ENCODE measurements at regions not wholly inside any gene's neighbourhood (a gene's known extent, or its start where the extent isn't known, plus 50 kb on each side); places are given as distances from the start of the nearest gene placed in this dataset.

DNA sequence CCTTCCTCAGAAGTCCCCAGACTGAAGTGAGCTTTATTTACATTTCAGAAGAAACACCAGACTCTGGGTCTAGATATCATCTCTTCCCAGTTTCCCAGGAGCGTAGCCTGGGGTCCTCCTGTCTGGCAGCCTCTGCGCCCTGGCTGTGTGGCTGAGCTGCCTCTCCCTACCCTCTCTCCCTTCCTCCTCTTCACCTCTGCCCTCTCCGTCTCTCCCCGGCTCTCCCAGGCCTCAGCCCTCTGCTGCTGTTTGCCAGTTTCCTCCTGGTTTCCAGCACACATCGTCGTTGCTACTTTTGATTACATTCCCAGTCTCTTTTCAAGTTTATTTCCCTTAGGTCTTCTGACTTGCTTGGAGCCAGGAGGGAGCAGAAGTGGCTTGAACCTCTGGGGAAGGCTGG, 91.1 kb upstream of the DISP3 start:
- no peaks in the 10 kb centered on the region for H3K36me3 ChIP-seq (ENCODE audit: insufficient read depth in 1 of 2, low read depth in 1 of 2)
- TF ChIP-seq, protein P1, sequence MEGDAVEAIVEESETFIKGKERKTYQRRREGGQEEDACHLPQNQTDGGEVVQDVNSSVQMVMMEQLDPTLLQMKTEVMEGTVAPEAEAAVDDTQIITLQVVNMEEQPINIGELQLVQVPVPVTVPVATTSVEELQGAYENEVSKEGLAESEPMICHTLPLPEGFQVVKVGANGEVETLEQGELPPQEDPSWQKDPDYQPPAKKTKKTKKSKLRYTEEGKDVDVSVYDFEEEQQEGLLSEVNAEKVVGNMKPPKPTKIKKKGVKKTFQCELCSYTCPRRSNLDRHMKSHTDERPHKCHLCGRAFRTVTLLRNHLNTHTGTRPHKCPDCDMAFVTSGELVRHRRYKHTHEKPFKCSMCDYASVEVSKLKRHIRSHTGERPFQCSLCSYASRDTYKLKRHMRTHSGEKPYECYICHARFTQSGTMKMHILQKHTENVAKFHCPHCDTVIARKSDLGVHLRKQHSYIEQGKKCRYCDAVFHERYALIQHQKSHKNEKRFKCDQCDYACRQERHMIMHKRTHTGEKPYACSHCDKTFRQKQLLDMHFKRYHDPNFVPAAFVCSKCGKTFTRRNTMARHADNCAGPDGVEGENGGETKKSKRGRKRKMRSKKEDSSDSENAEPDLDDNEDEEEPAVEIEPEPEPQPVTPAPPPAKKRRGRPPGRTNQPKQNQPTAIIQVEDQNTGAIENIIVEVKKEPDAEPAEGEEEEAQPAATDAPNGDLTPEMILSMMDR (IDR thresholded peaks at IDR 0.05) = no peak
- H3K4me1 ChIP-seq = no peaks in the 10 kb centered on the region
- 12 to 18% (median 15%) methylated on average over 6 of the region's 6 CpGs for WGBS, 3 donors
- peaks cover 0 to 58% (median 10%) of the 10 kb centered on the region in 3 donors for H3K27me3 ChIP-seq (ENCODE audit: insufficient read depth in 3 of 3, low read length in 2 of 3)
- no peak overlapping the region for H3K27ac ChIP-seq
- no peak for DNase-seq
- intact Hi-C loops (cut with DNase I) = no loop called here
- H3K4me3 ChIP-seq = no peak overlapping the region
- no peaks in the 10 kb centered on the region for H3K9me3 ChIP-seq
- ATAC-seq = no peak

DNA sequence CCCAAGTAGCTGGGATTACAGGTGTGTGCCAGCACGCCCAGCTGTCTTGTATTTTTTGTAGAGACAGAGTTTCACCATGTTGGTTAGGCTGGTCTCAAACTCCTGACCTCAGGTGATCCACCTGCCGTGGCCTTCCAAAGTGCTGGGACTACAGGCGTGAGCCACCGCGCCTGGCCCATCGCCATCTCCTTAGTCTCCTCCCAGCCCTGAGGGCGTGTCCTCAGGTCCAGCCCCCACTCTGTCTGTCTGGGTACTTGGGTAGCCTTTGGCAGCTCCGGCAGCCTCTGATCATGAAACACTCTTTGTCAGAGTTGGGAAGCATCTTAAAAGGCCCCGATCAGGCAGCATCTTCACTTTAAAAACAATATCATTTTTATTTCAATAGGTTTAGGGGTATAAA, 90.3 kb upstream of the DISP3 start:
- H3K27me3 ChIP-seq (ENCODE audit: insufficient read depth in 3 of 3, low read length in 2 of 3) = peaks cover 0 to 56% (median 12%) of the 10 kb centered on the region in 3 donors
- DNase-seq (no peak), ATAC-seq (no peak)
- no peaks in the 10 kb centered on the region for H3K9me3 ChIP-seq
- H3K27ac ChIP-seq = no peak overlapping the region
- WGBS, 3 donors = 50 to 63% (median 51%) methylated on average over 9 of the region's 9 CpGs
- TF ChIP-seq, protein P1 (IDR thresholded peaks at IDR 0.05) = no peak
- H3K36me3 ChIP-seq (ENCODE audit: insufficient read depth in 1 of 2, low read depth in 1 of 2) = no peaks in the 10 kb centered on the region
- H3K4me1 ChIP-seq = no peaks in the 10 kb centered on the region
- intact Hi-C loops (cut with DNase I) = no loop called here
- no peak overlapping the region for H3K4me3 ChIP-seq

DNA sequence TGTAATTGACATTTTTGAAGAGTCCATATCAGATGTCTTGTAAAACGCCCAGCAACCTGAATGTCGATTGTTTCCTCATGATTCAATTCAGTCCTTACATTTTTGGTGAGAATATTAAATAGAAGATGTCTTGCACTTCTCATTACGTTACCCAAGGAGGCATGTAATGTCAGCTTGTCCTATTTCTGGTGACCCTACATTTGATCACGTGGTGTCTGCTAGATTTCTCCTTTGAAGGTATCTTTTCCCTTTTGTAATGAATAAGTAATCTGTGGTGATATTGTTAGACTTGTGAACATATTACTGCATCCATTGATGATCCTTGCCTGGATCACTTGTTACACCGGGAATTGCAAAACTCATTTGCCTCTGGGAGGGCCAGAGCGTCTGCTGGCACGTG, 87.6 kb upstream of the DISP3 start:
- 68 to 69% (median 68%) methylated on average over 7 of the region's 7 CpGs for WGBS, 3 donors
- ATAC-seq (no peak), DNase-seq (no peak)
- no peak overlapping the region for H3K4me3 ChIP-seq
- H3K27ac ChIP-seq = no peak overlapping the region
- H3K36me3 ChIP-seq (ENCODE audit: insufficient read depth in 1 of 2, low read depth in 1 of 2) = no peaks in the 10 kb centered on the region
- H3K4me1 ChIP-seq = no peaks in the 10 kb centered on the region
- TF ChIP-seq, protein P1 (IDR thresholded peaks at IDR 0.05) = no peak
- peaks cover 0 to 59% (median 9%) of the 10 kb centered on the region in 3 donors for H3K27me3 ChIP-seq (ENCODE audit: insufficient read depth in 3 of 3, low read length in 2 of 3)
- intact Hi-C loops (cut with DNase I) = no loop called here
- no peaks in the 10 kb centered on the region for H3K9me3 ChIP-seq

DNA sequence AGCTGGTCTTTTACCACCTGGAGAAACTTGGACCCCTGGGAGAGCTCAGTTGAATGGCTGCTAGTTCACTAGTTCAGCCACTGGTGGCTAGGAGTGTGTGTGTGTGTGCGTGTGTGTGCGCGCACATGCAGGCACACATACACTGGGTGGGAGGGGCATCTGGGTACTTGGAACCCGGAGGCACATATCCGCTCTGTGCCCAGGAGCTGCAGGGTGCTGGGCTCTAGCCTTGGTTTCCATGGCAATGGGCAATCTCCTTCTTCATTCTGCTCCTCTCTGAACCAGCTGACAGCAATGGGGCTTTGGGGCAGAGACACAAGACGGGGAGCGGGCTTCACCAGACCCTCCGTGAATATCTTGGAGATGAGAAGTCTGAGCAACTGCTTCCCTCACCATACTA, 87.1 kb upstream of the DISP3 start:
- TF ChIP-seq, protein P1 (IDR thresholded peaks at IDR 0.05) = no peak
- Histone ChIP-seq H3K9me3 (no peaks in the 10 kb centered on the region), H3K27ac (no peak overlapping the region), H3K36me3 (ENCODE audit: insufficient read depth in 1 of 2, low read depth in 1 of 2) (no peaks in the 10 kb centered on the region), H3K4me3 (no peak overlapping the region), H3K27me3 (ENCODE audit: insufficient read depth in 3 of 3, low read length in 2 of 3) (peaks cover 0 to 59% (median 9%) of the 10 kb centered on the region in 3 donors), H3K4me1 (no peaks in the 10 kb centered on the region)
- no peak for DNase-seq
- 78 to 81% (median 79%) methylated on average over 8 of the region's 8 CpGs for WGBS, 3 donors
- intact Hi-C loops (cut with DNase I) = no loop called here
- no peak for ATAC-seq

DNA sequence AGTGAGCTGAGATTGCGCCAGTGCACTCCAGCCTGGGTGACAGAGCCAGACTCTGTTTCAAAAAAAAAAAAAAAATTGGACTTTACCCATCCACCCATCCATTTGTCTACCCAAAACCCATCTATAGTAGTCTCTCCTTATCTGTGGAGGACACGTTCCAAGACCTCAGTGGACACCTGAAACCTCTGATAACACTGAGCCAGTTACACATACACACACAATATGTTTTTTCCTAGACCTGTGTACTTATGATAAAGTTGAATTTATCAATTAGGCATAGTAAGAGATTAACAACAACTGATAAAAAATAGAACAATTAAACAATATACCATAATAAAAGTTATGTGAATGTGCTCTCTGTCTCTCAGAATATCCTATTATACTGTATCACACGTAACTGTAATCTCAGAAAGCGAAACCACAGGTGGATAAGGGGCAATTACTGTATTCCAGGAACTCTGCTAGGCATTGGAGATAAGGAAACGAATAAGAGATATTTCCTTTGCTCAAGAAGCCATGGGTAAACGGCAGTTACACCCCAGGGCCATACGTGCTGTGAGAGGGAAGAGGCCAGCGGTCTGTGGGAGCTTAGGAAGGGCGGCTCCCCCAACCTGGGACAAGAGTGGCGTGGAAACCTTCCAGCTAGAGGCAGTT, 84.2 kb upstream of the DISP3 start:
- no peak for DNase-seq
- intact Hi-C loops (cut with DNase I) = no loop called here
- Histone ChIP-seq H3K4me3 (no peak overlapping the region), H3K36me3 (ENCODE audit: insufficient read depth in 1 of 2, low read depth in 1 of 2) (no peaks in the 10 kb centered on the region), H3K27me3 (ENCODE audit: insufficient read depth in 3 of 3, low read length in 2 of 3) (peaks cover 0 to 61% (median 5%) of the 10 kb centered on the region in 3 donors), H3K4me1 (no peaks in the 10 kb centered on the region), H3K27ac (no peak overlapping the region), H3K9me3 (no peaks in the 10 kb centered on the region)
- 57 to 61% (median 57%) methylated on average over 10 of the region's 10 CpGs for WGBS, 3 donors
- ATAC-seq = no peak
- TF ChIP-seq, protein P1 (IDR thresholded peaks at IDR 0.05) = no peak

Data from psoas muscle (tissue), 7 donors.